IgD-negative memory B cell (primary cell): ENCODE measurements at regions not wholly inside any gene's neighbourhood (a gene's known extent, or its start where the extent isn't known, plus 50 kb on each side); places are given as distances from the start of the nearest gene placed in this dataset.
"Not testable (repeated sequence)": the region's sequence is repeated elsewhere in the genome, so short reads cannot be mapped to it uniquely, and the experiment has no call there.

Experiments
- H3K27ac Mint-ChIP-seq, 3 donors: one replicate each; pipeline ENCODE4 v1.8.0; 2020 to 2022; ENCODE audit warnings: mild to moderate bottlenecking in 3 of 3, mixed read lengths in 3 of 3, moderate library complexity in 1 of 3
- H3K27me3 Mint-ChIP-seq: one replicate; pipeline ENCODE4 v1.8.0; 2021; ENCODE audit warnings: mixed read lengths
- H3K36me3 Mint-ChIP-seq: one replicate; pipeline ENCODE4 v1.8.0; 2020; ENCODE audit warnings: mild to moderate bottlenecking, mixed read lengths
- H3K4me1 Mint-ChIP-seq, 3 donors: one replicate each; pipeline ENCODE4 v1.8.0; 2020 to 2022; ENCODE audit warnings: mixed read lengths in 3 of 3, mild to moderate bottlenecking in 1 of 3
- H3K4me3 Mint-ChIP-seq, 4 donors: one replicate each; pipeline ENCODE4 v1.8.0; 2020 to 2022; ENCODE audit warnings: mild to moderate bottlenecking in 4 of 4, mixed read lengths in 4 of 4, moderate library complexity in 3 of 4
- H3K9me3 Mint-ChIP-seq, 3 donors: one replicate each; pipeline ENCODE4 v1.8.0; 2020 to 2021; ENCODE audit warnings: mixed read lengths in 3 of 3, mild to moderate bottlenecking in 1 of 3

DNA sequence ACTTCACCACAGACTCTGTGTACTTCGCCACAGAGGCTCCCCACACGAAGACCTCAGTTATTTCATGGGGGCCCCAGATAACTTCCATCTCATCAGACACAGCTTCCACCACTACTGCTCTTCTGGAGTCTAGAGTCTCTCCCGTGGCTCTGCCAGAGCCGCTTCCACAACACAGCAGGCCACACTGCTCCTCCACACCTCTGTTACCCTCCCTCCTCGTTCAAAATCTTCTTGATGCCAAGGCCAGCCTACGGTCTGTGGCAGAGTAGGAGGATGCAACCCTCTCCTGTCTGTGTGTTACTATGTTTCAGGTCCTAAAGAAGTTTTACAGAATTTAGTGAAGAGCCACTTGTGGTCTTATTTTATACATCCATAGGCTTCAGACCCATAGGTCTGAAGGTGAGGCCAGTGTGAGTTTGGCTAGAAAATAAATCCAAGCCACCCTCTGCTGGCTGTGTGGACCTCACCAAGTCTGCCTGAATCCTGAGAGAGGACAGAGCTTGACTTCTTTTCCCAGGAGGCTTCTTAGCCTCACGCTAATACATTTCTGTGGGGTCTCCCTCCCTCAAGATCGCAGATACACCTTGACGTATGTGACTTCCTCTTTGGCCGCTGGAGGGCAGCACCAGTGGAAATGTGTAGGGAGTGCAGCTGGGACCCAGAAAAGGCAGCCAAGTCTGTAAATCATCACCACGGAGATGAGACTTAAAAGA is 197.7 kb downstream of the FAXC start:
- Mint-ChIP-seq H3K9me3 (peaks cover 0 to 2% (median 0%) of the 10 kb centered on the region in 3 donors), H3K27ac (no peak overlapping the region), H3K4me3 (no peak overlapping the region), H3K27me3 (peaks cover 3% of the 10 kb centered on the region), H3K4me1 (peaks cover 0 to 3% (median 0%) of the 10 kb centered on the region in 3 donors), H3K36me3 (no peaks in the 10 kb centered on the region)

DNA sequence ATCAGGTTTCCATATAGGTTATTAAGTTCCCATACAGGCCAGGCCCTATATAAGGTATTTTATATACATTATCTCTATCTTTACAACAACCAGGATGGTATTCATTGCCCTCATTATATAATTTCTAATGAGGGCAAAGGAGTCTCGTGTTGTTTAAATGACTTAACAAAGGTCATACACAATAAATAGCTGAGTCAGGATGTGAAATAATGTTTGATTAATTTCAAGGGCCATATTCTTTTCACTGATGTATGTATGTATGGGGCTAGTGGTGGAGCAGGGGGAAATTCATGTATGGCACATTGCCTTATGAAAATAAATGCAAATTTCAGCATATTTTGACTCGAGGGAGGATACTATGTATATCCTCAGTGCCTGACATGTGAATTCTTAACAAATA is 200.7 kb downstream of the FAXC start:
- no peak overlapping the region for H3K27ac Mint-ChIP-seq
- no peak overlapping the region for H3K4me3 Mint-ChIP-seq
- H3K27me3 Mint-ChIP-seq = peaks cover 6% of the 10 kb centered on the region
- H3K36me3 Mint-ChIP-seq = no peaks in the 10 kb centered on the region
- H3K9me3 Mint-ChIP-seq = peaks cover 0 to 2% (median 0%) of the 10 kb centered on the region in 3 donors
- peaks cover 0 to 3% (median 0%) of the 10 kb centered on the region in 3 donors for H3K4me1 Mint-ChIP-seq

DNA sequence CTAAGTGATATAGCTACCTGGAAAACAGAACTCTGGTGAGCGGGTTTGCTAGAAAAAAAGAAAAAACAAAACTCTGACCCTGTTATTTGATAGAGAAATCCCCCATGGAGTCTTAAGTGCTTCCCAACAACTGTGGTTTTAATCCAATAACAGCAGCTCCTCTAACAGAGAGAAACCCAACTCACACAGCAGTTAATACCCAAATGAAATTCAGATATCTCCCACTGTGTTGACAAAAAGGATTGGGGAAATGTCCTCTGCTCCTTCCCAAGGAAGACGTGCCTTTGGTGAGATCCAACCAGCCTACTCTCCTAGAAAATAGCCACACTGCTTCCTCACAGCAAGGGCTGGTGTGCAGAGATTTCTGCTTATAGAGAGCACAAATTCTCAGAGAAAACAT is 200.4 kb upstream of the FBXL4 start:
- peaks cover 0 to 3% (median 0%) of the 10 kb centered on the region in 3 donors for H3K4me1 Mint-ChIP-seq
- H3K36me3 Mint-ChIP-seq = no peaks in the 10 kb centered on the region
- H3K27me3 Mint-ChIP-seq = peaks cover 8% of the 10 kb centered on the region
- no peaks in the 10 kb centered on the region for H3K9me3 Mint-ChIP-seq
- no peak overlapping the region for H3K4me3 Mint-ChIP-seq
- no peak overlapping the region for H3K27ac Mint-ChIP-seq

DNA sequence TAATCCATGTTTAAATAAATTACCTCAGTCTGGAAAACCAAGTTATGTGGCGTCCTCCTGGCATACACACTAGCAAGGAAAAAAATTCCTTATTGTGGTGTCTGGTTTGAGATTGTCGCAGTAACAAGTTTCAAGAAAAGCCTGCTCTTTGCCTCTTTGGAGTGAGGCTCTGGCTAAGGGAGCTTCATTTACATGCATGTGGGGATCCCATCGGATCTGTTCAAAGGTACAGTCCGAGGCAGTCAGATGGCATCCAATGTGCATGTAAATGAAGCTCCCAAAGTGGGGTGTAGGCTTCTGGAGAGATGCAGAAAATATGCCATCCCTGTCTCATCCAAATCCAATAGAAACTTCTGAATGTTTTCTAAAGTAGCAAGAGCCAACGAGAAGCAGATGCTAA is 199.5 kb upstream of the FBXL4 start:
- peaks cover 0 to 2% (median 0%) of the 10 kb centered on the region in 3 donors for H3K9me3 Mint-ChIP-seq
- H3K4me3 Mint-ChIP-seq = no peak overlapping the region
- no peak overlapping the region for H3K27ac Mint-ChIP-seq
- H3K4me1 Mint-ChIP-seq = peaks cover 0 to 2% (median 0%) of the 10 kb centered on the region in 3 donors
- H3K27me3 Mint-ChIP-seq = peaks cover 8% of the 10 kb centered on the region
- H3K36me3 Mint-ChIP-seq = no peaks in the 10 kb centered on the region

DNA sequence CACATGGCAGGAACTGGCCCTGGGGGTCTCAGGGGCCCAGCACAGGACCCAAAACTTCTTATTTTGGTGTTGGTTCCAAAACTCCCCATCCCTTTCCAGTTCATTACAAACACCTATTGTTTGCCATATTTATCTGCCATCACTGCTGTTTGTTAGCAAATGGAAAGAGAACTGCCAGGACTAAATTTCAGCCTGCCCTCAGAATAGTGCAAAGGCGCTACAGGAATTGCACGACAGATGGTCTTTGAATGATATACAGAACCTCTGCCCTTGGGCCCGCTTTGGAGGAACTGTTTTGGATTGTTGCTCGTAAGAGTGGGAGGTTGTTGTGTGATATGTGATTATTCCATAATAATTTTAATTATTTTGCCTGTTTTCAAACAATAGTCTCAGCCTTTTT is 199.0 kb upstream of the FBXL4 start:
- H3K27ac Mint-ChIP-seq = no peak overlapping the region
- peaks cover 0 to 2% (median 0%) of the 10 kb centered on the region in 3 donors for H3K9me3 Mint-ChIP-seq
- H3K4me1 Mint-ChIP-seq = no peaks in the 10 kb centered on the region
- no peaks in the 10 kb centered on the region for H3K36me3 Mint-ChIP-seq
- no peak overlapping the region for H3K4me3 Mint-ChIP-seq
- H3K27me3 Mint-ChIP-seq = peaks cover 6% of the 10 kb centered on the region

DNA sequence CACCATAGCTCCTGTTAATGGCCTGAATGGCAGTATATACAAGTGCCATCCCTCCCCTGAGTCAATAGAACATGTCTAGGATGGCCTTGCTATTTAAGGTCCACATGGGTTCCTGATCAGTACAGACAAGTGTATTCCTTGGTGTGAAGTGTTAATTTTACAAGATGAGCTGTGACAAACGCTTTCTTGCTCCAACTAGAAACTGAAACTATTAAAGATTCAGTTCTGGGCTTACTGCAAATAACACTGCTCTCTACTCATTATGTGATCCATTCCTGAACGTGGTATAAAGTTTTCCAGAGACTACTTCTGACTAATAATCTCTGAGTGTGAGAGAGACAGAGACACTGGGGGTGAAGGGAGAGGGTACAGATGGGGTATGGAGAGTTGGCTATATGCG is 198.0 kb upstream of the FBXL4 start:
- H3K27ac Mint-ChIP-seq = no peak overlapping the region
- no peaks in the 10 kb centered on the region for H3K36me3 Mint-ChIP-seq
- H3K27me3 Mint-ChIP-seq = peaks cover 6% of the 10 kb centered on the region
- H3K4me3 Mint-ChIP-seq = no peak overlapping the region
- H3K4me1 Mint-ChIP-seq = no peaks in the 10 kb centered on the region
- H3K9me3 Mint-ChIP-seq = peaks cover 0 to 2% (median 0%) of the 10 kb centered on the region in 3 donors

DNA sequence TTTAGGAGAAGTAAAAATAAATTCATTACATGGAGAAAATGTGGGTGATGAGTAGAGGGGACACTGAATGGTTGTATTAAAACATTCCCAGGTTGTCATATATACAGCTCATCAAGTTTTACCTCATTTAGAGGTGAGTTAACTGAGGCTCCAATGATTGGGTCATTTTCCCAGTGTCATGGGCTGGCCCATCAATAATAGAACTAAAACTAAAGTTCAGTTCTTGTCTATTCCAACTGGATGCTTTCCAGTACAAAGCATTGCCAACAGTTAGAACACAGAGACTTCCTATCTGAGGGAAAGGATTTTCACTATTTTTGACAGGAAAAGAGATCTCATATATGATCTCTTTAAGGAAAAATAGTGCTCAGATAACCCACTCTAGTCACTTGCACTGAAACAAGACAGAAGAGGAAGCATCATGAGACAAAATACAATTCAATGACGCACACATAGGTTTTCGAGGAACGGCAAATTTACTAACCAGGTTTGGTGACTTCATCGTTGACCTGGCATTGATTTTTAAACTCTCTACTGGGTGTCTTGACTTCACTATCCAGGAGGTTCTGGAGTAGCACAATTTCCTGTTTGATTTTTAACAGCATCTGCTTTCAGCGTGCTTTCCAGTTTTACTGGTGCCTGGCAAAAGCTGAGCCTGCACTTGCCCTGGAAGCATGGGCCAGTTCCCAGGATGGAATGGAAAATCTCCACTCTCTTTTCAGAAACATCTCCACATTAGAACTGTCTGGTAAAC is 195.5 kb upstream of the FBXL4 start:
- Mint-ChIP-seq H3K27ac (no peak overlapping the region), H3K9me3 (peaks cover 0 to 2% (median 0%) of the 10 kb centered on the region in 3 donors), H3K27me3 (peaks cover 8% of the 10 kb centered on the region), H3K36me3 (no peaks in the 10 kb centered on the region), H3K4me3 (no peak overlapping the region), H3K4me1 (no peaks in the 10 kb centered on the region)

DNA sequence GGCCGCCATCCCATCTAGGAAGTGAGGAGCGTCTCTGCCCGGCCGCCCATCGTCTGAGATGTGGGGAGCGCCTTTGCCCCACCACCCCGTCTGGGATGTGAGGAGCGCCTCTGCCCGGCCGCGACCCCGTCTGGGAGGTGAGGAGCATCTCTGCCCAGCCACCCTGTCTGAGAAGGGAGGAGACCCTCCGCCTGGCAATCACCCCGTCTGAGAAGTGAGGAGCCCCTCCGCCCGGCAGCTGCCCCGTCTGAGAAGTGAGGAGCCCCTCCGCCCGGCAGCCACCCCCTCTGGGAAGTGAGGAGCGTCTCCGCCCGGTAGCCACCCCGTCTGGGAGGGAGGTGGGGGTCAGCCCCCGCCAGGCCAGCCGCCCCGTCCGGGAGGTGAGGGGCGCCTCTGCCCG is 194.2 kb upstream of the FBXL4 start:
- not testable (repeated sequence) for H3K4me3 Mint-ChIP-seq, H3K27me3 Mint-ChIP-seq, H3K36me3 Mint-ChIP-seq, H3K9me3 Mint-ChIP-seq, H3K4me1 Mint-ChIP-seq, H3K27ac Mint-ChIP-seq

DNA sequence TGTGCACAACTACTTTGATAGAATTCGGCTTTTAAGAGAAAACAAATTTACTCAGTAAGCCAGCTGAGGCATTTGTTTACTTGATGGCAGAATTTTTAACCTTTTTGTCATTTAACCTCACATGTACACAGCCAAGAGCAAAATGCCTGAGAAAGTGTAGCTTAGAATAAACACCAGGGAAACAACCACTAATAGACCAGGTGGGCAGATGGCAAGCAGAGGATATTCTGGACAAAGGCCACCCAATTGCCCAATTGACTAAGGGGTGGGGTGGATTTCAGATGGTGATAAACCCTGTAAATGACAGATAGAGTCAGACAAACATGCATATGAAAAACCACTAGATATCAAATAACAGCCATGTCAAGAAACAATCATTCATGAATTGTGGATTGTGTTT is 190.7 kb upstream of the FBXL4 start:
- Mint-ChIP-seq H3K9me3 (peaks cover 0 to 2% (median 0%) of the 10 kb centered on the region in 3 donors), H3K36me3 (no peaks in the 10 kb centered on the region), H3K27ac (no peak overlapping the region), H3K4me3 (no peak overlapping the region), H3K27me3 (peaks cover 5% of the 10 kb centered on the region), H3K4me1 (no peaks in the 10 kb centered on the region)

DNA sequence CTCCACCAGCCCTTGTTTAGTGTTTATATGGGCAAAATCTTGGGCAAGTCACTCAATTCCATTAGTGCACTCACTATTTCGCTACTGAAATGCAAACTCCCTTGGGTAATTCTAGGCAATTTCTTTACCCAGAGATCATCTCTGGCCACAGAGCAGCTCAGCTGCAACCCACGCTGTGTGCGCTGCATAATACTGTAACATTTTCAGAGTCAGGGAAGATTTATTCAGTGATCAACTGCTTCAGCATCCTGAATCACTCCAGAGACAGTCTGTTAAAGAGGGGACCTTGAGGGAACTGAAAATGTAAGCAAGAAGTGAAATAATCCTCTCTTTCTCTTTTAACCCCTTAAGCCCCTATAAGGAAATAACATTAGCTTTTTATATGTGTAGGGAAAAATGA is 189.6 kb upstream of the FBXL4 start:
- H3K36me3 Mint-ChIP-seq = no peaks in the 10 kb centered on the region
- H3K4me1 Mint-ChIP-seq = no peaks in the 10 kb centered on the region
- H3K27ac Mint-ChIP-seq = no peak overlapping the region
- peaks cover 2% of the 10 kb centered on the region for H3K27me3 Mint-ChIP-seq
- H3K4me3 Mint-ChIP-seq = no peak overlapping the region
- no peaks in the 10 kb centered on the region for H3K9me3 Mint-ChIP-seq

DNA sequence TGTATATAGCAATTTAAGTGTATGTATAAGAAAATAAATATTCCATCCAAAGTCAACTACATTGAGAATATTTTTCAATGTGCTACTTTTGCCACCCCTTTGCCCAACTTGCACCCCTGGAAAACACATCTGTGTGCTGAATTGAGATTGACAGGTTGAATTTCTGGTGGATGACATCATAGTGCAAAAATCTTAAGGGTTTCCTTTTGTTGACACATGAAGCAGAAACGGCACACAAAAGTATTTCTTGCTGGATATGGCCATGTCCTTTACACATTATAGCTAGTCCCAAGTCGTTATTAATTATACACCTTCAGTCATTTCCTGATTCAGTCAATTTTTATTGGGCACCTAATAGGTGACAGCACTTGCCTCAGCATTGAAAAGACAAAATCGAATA is 188.7 kb upstream of the FBXL4 start:
- Mint-ChIP-seq H3K4me1 (no peaks in the 10 kb centered on the region), H3K27me3 (peaks cover 3% of the 10 kb centered on the region), H3K36me3 (no peaks in the 10 kb centered on the region), H3K9me3 (no peaks in the 10 kb centered on the region), H3K4me3 (no peak overlapping the region), H3K27ac (no peak overlapping the region)

DNA sequence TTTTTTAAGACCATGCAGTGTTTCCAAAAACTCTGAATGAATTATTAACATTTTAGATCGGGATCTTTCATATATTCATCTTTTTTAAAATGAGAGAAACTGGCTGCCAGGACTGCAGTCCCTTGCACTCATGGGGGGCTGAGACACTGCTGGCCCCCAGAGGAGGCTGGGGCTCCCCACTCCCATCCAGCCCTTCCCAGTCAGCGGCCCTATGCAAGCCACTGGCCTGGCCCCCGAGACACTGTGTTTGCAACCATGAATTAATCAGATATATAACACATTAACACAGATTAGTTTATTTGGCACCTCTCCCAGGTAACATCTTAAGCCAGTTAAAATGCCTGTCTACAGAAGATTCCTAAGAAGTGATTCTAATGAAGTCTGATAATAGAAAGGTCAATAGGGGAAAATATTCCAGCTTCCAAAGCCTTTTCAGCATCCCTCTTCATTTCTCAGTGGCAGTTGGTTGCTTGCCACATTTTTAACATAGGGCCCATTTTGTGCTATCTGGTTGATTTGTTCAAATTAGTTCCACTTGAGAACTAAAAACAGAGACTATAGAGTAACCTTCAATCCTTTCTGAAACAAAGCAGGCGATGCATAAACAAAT is 184.4 kb upstream of the FBXL4 start:
- H3K9me3 Mint-ChIP-seq = no peaks in the 10 kb centered on the region
- H3K4me3 Mint-ChIP-seq = no peak overlapping the region
- no peak overlapping the region for H3K27ac Mint-ChIP-seq
- no peaks in the 10 kb centered on the region for H3K4me1 Mint-ChIP-seq
- no peaks in the 10 kb centered on the region for H3K36me3 Mint-ChIP-seq
- H3K27me3 Mint-ChIP-seq = peaks cover 1% of the 10 kb centered on the region

DNA sequence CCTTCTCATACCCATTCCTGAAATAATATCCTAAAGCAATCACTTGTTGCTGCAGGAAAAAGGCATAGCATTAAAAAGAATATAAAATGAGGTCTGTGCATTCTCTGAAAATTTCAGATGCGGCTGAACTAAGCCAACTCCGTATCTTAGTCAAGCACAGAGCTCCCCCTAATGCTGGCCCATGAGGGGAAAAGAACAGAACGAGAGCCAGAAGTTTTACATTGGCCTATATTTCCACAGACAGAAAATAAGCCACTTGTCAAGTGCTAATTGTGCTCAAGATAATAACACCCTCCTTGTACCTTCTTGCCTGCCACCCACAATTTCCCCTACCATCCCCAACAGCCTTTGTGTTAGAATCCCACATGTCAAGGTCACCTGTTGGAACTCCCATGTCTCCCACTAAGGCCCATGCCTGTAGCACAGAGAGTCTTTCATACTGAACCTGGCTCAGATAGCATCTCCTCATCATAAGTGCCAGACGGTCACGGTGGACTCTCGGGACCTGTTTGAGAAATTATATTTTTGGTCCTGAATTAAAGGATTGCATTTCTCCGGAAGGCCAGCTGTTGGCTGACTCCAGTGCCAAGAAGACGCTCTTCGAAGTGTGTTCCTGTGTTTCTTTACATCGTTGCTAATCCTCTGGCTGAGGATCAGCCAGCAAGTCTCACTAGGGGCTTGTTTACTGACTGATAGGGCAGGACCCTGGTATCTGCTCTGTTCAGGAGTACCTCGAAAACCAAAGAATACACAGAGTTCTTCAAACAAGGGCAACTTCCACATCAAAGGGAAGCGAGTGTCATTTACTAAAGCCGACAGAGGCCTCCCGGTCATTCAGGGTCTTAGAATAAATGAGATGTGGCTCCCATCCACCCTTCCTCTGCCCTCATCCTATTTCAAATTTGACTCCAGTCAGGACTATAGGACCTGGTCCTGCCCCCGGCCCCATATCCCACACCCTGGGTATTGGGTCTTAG is 183.4 kb upstream of the FBXL4 start:
- Mint-ChIP-seq H3K9me3 (no peaks in the 10 kb centered on the region), H3K27ac (no peak overlapping the region)

DNA sequence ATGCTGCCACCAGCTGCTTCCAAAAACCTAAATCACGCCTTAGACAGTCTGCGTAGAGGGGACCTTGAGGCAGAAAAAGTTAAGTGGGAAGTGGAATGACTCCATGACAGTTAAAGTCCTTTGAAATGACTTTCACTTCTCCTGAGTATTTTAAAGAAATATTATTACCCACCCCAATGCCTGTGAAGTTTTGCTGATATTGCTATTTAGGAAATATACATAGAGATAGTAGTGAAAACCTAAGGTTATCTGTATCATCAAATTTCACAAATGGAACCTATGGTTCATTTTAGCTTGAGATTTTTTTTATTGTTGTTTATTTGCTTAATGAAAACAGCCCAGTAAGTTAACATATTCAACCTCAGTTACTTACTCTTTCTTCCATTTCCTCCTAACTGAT is 182.1 kb upstream of the FBXL4 start:
- H3K4me1 Mint-ChIP-seq = no peaks in the 10 kb centered on the region
- peak overlapping the region in 1 of 3 donors; percentile 41 for H3K27ac Mint-ChIP-seq
- no peaks in the 10 kb centered on the region for H3K36me3 Mint-ChIP-seq

More for the DNA sequence above, 183.4 kb upstream of the FBXL4 start:
- peaks cover 1% of the 10 kb centered on the region for H3K27me3 Mint-ChIP-seq
- H3K4me1 Mint-ChIP-seq = no peaks in the 10 kb centered on the region
- no peak overlapping the region for H3K4me3 Mint-ChIP-seq
- no peaks in the 10 kb centered on the region for H3K36me3 Mint-ChIP-seq

DNA sequence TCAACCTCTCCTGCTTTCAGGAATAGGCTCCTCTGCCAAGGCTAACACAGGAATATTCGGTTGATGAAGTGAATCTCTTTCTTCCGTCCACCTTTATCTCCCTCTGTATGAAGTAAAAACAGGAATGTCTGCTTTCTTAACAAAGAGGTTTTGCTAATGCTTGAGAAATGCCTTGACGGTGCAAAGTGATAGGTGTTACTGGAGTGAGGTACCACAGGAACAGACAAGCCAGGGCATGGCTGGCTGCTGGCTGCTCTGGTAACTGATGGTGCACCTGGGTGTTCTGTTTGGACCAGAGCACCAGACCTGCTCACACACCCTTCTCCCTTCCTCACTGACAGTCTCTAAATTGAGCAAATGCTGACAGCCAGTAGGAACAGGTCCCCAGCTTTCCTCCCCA is 174.0 kb upstream of the FBXL4 start:
- Mint-ChIP-seq H3K36me3 (no peaks in the 10 kb centered on the region), H3K4me1 (no peaks in the 10 kb centered on the region), H3K27ac (no peak overlapping the region), H3K27me3 (peaks cover 4% of the 10 kb centered on the region), H3K9me3 (no peaks in the 10 kb centered on the region), H3K4me3 (no peak overlapping the region)

More for the DNA sequence above, 182.1 kb upstream of the FBXL4 start:
- H3K27me3 Mint-ChIP-seq = peaks cover 1% of the 10 kb centered on the region
- H3K9me3 Mint-ChIP-seq = no peaks in the 10 kb centered on the region
- H3K4me3 Mint-ChIP-seq = no peak overlapping the region
